HepG2 (cell line): ENCODE measurements at regions not wholly inside any gene's neighbourhood (a gene's known extent, or its start where the extent isn't known, plus 50 kb on each side); places are given as distances from the start of the nearest gene placed in this dataset.

Experiments
- ATAC-seq: fragments of 200-7000 bp; cut with Tn5 transposase; 3 replicates; pipeline ENCODE4 v1.9.1; 2020; ENCODE audit warnings: mild to moderate bottlenecking, moderate library complexity
- BruUV-seq: library from RNA; stranded (reverse); fragments of 400-500 nt; replicated peaks from 2 replicates; lab custom pipeline; 2021; lab: Mats Ljungman, UMichigan
- CTCF ChIA-PET: fragments of 300-600 bp; formaldehyde crosslinking; extraction: SDS; loops from one replicate; lab custom pipeline; 2021; ENCODE audit warnings: low total read pairs, inconsistent platforms, low intra/inter-chr PET ratio; lab: Yijun Ruan, JAX
- POLR2A ChIA-PET: fragments of 350-600 bp; sonication (Branson Sonifier 250); formaldehyde crosslinking; loops from one replicate; lab custom pipeline; 2020; ENCODE audit warnings: antibody characterized with exemption, inconsistent platforms; lab: Yijun Ruan, JAX
- DNase-seq: peaks from one replicate; pipeline ENCODE4 v3.0.0-alpha.2; 2015; ENCODE audit warnings: low spot score
- FAIRE-seq: peaks from 3 replicates; lab custom pipeline; 2011; peaks lifted over from hg19 to GRCh38; lab: Jason Lieb, UNC
- H2AFZ ChIP-seq: one replicate; pipeline ENCODE4 v1.6.1; 2011; ENCODE audit warnings: low read length, inconsistent platforms
- H3K27ac ChIP-seq: fragments of 300-600 bp; 3 replicates; pipeline ENCODE4 v1.8.0; 2011; ENCODE audit warnings: mixed run types, mild to moderate bottlenecking, mixed read lengths, low read length, inconsistent platforms; ENCODE audit not compliant: insufficient read depth; ENCODE audit errors: extremely low read length
- H3K27me3 ChIP-seq, 2 experiments: fragments of 200-600 bp in 1 of 2; 2 replicates in 1 of 2; 3 replicates in 1 of 2; pipeline versions ENCODE4 v1.6.0 to v1.8.0; 2011; ENCODE audit warnings: low read length in 2 of 2, mild to moderate bottlenecking in 2 of 2, moderate library complexity in 2 of 2, inconsistent platforms in 1 of 2; ENCODE audit not compliant: insufficient read depth in 2 of 2, control insufficient read depth in 1 of 2
- H3K36me3 ChIP-seq, 2 experiments: fragments of 200-600 bp in 1 of 2; replicated peaks in 1 of 2; 2 replicates in 1 of 2; 3 replicates in 1 of 2; pipeline versions ENCODE4 v1.5.1 to v1.8.0; 2011; ENCODE audit warnings: low read length in 2 of 2, inconsistent platforms in 1 of 2; ENCODE audit not compliant: insufficient read depth in 2 of 2, control insufficient read depth in 1 of 2
- H3K4me1 ChIP-seq: 2 replicates; pipeline ENCODE4 v1.5.1; 2012; ENCODE audit warnings: low read length, inconsistent platforms; ENCODE audit not compliant: insufficient read depth
- H3K4me2 ChIP-seq: 2 replicates; pipeline ENCODE4 v1.6.0; 2011; ENCODE audit warnings: low read depth, low read length, inconsistent platforms
- H3K4me3 ChIP-seq, 3 experiments: fragments of 200-600 bp in 1 of 3; sonication (generic), shearing (Covaris generic) in 1 of 3; replicated peaks in 1 of 3; 2 replicates each; pipeline ENCODE4 v1.5.1; 2011 to 2016; ENCODE audit warnings: low read length in 3 of 3, inconsistent platforms in 2 of 3, low read depth in 2 of 3, mild to moderate bottlenecking in 2 of 3, control low read depth in 1 of 3, mixed read lengths in 1 of 3; ENCODE audit not compliant: insufficient read depth in 1 of 3
- H3K79me2 ChIP-seq: one replicate; pipeline ENCODE4 v1.6.1; 2011; ENCODE audit warnings: low read length, inconsistent platforms; ENCODE audit not compliant: insufficient read depth
- H3K9ac ChIP-seq: 2 replicates; pipeline ENCODE4 v1.6.0; 2011; ENCODE audit warnings: mild to moderate bottlenecking, low read depth, low read length, inconsistent platforms; ENCODE audit not compliant: insufficient read depth
- H3K9me3 ChIP-seq: 2 replicates; pipeline ENCODE4 v1.5.1; 2012; ENCODE audit warnings: mild to moderate bottlenecking, low read length
- H4K20me1 ChIP-seq: 2 replicates; pipeline ENCODE4 v1.6.0; 2011; ENCODE audit warnings: inconsistent platforms, mild to moderate bottlenecking, low read length, moderate library complexity; ENCODE audit not compliant: insufficient read depth
- CREB1 ChIP-seq, 2 experiments: fragments of 450-650 bp in 1 of 2; IDR thresholded peaks; 2 replicates each; pipeline ENCODE4 v1.6.1; 2016 to 2017; ENCODE audit warnings: control low read depth in 1 of 2, mild to moderate bottlenecking in 1 of 2, missing compliant biosample characterization in 1 of 2, missing genetic modification characterization in 1 of 2
- HES4 ChIP-seq: sonication (generic); formaldehyde crosslinking; IDR thresholded peaks from 2 replicates; pipeline ENCODE4 v1.9.0; 2021; ENCODE audit warnings: mild to moderate bottlenecking, missing genetic modification reagents, borderline replicate concordance
- NFYB ChIP-seq: sonication (generic); formaldehyde crosslinking; IDR thresholded peaks from 2 replicates; pipeline ENCODE4 v1.4.0; 2020; ENCODE audit warnings: missing genetic modification reagents
- NR2F2 ChIP-seq: IDR thresholded peaks from 2 replicates; pipeline ENCODE4 v1.6.1; 2012; ENCODE audit warnings: low read depth, inconsistent platforms, borderline replicate concordance
- PCBP1 ChIP-seq: fragments of 200-400 bp; formaldehyde crosslinking; IDR thresholded peaks from 2 replicates; pipeline ENCODE4 v1.6.1; 2017; ENCODE audit warnings: mild to moderate bottlenecking, low read depth, low read length, borderline replicate concordance
- SMYD3 ChIP-seq: sonication (generic); formaldehyde crosslinking; IDR thresholded peaks from 2 replicates; pipeline ENCODE4 v1.8.1; 2023; ENCODE audit warnings: mild to moderate bottlenecking, missing genetic modification reagents
- U2AF2 ChIP-seq: fragments of 200-400 bp; formaldehyde crosslinking; IDR thresholded peaks from 2 replicates; pipeline ENCODE4 v1.6.1; 2017; ENCODE audit warnings: low read depth, mild to moderate bottlenecking, low read length
- ZNF460 ChIP-seq: sonication (generic); formaldehyde crosslinking; IDR thresholded peaks from 2 replicates; pipeline ENCODE4 v1.5.1; 2020; ENCODE audit warnings: missing genetic modification reagents, mild to moderate bottlenecking, borderline replicate concordance
- ZNF678 ChIP-seq: sonication (generic); formaldehyde crosslinking; IDR thresholded peaks from 2 replicates; pipeline ENCODE4 v1.4.0; 2020; ENCODE audit warnings: mild to moderate bottlenecking, missing genetic modification reagents
- WGBS: methylation state at CpG from one replicate; pipeline ENCODE4 v1.1.6; 2017; ENCODE audit warnings: low lambda C conversion rate; 5-methylcytosine and 5-hydroxymethylcytosine counted together
- in situ Hi-C: cut with HindIII; loops from 2 replicates; pipeline ENCODE4 v1.10.0; 2017; ENCODE audit warnings: low pct_unique_long_range_greater_than_20kb; ENCODE audit not compliant: extremely low pct_ligation_motif_present
- intact Hi-C: fragments of 100-400 bp; cut with micrococcal nuclease; formaldehyde crosslinking; loops from one replicate; pipeline ENCODE4 v1.10.0; 2022; ENCODE audit not compliant: unreplicated experiment
- TF ChIP-seq, protein P1 (sequence below): IDR thresholded peaks from 2 replicates; pipeline ENCODE4 v1.6.1; 2012; ENCODE audit warnings: inconsistent platforms
- TF ChIP-seq, protein P2 (sequence below): sonication (generic); formaldehyde crosslinking; IDR thresholded peaks from 2 replicates; pipeline ENCODE4 v1.4.0; 2020; ENCODE audit warnings: missing genetic modification reagents, borderline replicate concordance
- TF ChIP-seq, protein P3 (sequence below): sonication (generic); formaldehyde crosslinking; IDR thresholded peaks from 2 replicates; pipeline ENCODE4 v1.8.0; 2022; ENCODE audit warnings: missing genetic modification reagents, mild to moderate bottlenecking, inconsistent platforms, borderline replicate concordance

GRCh38 chr2:121880283-121880682 lies 124.8 kb downstream of the TSN start:
- Histone ChIP-seq H3K27me3 (peaks cover 0 to 19% of the 10 kb centered on the region in 2 experiments; a peak in 3 of 5 replicates), H3K4me1 (no peaks in the 10 kb centered on the region), H3K4me2 (no peak overlapping the region), H3K4me3 (no peak overlapping the region), H3K9me3 (no peaks in the 10 kb centered on the region), H3K36me3 (no peaks in the 10 kb centered on the region), H3K79me2 (no peaks in the 10 kb centered on the region), H3K9ac (no peak overlapping the region), H2AFZ (no peak overlapping the region), H3K27ac (no peak overlapping the region), H4K20me1 (no peaks in the 10 kb centered on the region)
- in situ Hi-C loops (no loop called here), intact Hi-C loops (no loop called here)
- ChIA-PET POLR2A (no interaction called here), CTCF (no interaction called here)
- no TSS peak for BruUV-seq
- FAIRE-seq (no peak), DNase-seq (no peak), ATAC-seq (no peak)
- no peak for TF ChIP-seq PCBP1
- no peak for TF ChIP-seq ZNF678 (CRISPR knock-in tag)
- no peak for TF ChIP-seq U2AF2
- TF ChIP-seq, protein P1, sequence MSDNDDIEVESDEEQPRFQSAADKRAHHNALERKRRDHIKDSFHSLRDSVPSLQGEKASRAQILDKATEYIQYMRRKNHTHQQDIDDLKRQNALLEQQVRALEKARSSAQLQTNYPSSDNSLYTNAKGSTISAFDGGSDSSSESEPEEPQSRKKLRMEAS: no peak
- no peak for TF ChIP-seq NR2F2
- TF ChIP-seq HES4 (CRISPR knock-in tag): no peak
- no peak for TF ChIP-seq NFYB (CRISPR knock-in tag)
- 51% methylated on average over 4 of the region's 4 CpGs for WGBS

- Histone ChIP-seq H3K4me1 (no peaks in the 10 kb centered on the region), H3K9me3 (no peaks in the 10 kb centered on the region), H4K20me1 (no peaks in the 10 kb centered on the region), H3K27ac (no peak overlapping the region), H3K4me3 (no peak overlapping the region), H3K79me2 (no peaks in the 10 kb centered on the region), H3K4me2 (no peak overlapping the region), H3K36me3 (no peaks in the 10 kb centered on the region), H2AFZ (no peak overlapping the region), H3K27me3 (peaks cover 3 to 21% of the 10 kb centered on the region in 2 experiments; a peak in 3 of 5 replicates), H3K9ac (no peak overlapping the region)
- DNase-seq: no peak
- ChIA-PET CTCF (no interaction called here), POLR2A (no interaction called here)
- FAIRE-seq: no peak
- 16% methylated on average over 3 of the region's 4 CpGs for WGBS
- ATAC-seq: no peak
- no TSS peak for BruUV-seq
- in situ Hi-C loops: no loop called here
- intact Hi-C loops: no loop called here
- TF ChIP-seq ZNF460 (CRISPR knock-in tag) (no peak), CREB1 (IDR thresholded peaks at IDR 0.05) (no peak), CREB1 (CRISPR knock-in tag; IDR thresholded peaks at IDR 0.05) (no peak), SMYD3 (CRISPR knock-in tag) (no peak)
- TF ChIP-seq, protein P2, sequence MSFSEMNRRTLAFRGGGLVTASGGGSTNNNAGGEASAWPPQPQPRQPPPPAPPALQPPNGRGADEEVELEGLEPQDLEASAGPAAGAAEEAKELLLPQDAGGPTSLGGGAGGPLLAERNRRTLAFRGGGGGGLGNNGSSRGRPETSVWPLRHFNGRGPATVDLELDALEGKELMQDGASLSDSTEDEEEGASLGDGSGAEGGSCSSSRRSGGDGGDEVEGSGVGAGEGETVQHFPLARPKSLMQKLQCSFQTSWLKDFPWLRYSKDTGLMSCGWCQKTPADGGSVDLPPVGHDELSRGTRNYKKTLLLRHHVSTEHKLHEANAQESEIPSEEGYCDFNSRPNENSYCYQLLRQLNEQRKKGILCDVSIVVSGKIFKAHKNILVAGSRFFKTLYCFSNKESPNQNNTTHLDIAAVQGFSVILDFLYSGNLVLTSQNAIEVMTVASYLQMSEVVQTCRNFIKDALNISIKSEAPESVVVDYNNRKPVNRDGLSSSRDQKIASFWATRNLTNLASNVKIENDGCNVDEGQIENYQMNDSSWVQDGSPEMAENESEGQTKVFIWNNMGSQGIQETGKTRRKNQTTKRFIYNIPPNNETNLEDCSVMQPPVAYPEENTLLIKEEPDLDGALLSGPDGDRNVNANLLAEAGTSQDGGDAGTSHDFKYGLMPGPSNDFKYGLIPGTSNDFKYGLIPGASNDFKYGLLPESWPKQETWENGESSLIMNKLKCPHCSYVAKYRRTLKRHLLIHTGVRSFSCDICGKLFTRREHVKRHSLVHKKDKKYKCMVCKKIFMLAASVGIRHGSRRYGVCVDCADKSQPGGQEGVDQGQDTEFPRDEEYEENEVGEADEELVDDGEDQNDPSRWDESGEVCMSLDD: no peak
- TF ChIP-seq, protein P3, sequence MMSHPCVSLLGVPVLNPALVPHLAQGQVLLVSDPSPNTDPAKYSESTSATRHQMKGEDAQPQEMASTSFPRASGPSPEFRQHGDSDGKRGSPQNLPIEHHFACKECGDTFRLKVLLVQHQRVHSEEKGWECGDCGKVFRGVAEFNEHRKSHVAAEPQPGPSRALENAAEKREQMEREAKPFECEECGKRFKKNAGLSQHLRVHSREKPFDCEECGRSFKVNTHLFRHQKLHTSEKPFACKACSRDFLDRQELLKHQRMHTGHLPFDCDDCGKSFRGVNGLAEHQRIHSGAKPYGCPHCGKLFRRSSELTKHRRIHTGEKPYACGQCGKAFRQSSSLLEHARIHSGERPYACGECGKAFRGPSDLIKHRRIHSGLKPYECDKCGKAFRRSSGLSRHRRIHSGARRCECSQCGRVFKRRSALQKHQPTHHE (CRISPR knock-in tag): no peak
These were observed 125.6 kb downstream of the TSN start for GRCh38 chr2:121881038-121881437.
